NOMO-1 (cell line): ENCODE measurements at regions not wholly inside any gene's neighbourhood (a gene's known extent, or its start where the extent isn't known, plus 50 kb on each side); places are given as distances from the start of the nearest gene placed in this dataset.

Source experiments
- DNase-seq, 2 experiments: peaks; one replicate each; lab custom pipeline; 2025; ENCODE audit not compliant: unreplicated experiment in 2 of 2; lab: John Stamatoyannopoulos, UW

- DNase-seq = no peak
These were observed 235.6 kb downstream of the ERMARD start for GRCh38 chr6:169986848-169987498.

- DNase-seq = no peak
These were observed 234.9 kb downstream of the ERMARD start for GRCh38 chr6:169986171-169986847.

- DNase-seq = no peak
These were observed 233.9 kb downstream of the ERMARD start for GRCh38 chr6:169985121-169986015.

GRCh38 chr6:169984181-169985120 lies 233.0 kb downstream of the ERMARD start:
- no peak for DNase-seq

DNA sequence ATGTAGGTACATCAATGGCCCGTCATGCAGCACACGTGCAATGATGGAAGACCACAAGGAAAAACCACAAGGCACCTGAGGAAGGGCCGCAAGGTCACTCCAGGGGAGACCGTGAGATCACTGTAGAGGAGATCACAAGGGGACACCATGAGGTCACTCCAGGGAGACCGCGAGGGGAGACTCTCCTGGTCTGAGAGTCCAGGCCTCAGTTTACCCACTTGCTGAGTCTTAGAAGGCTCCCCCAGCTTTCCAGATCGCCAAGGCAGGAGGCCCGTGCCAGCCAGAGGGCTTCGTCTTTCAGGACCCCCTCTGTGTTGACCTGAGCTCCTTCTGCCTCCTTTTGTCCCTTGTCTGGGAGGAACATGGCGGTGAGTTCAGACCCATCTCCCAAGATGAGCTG lies 232.2 kb downstream of the ERMARD start:
- DNase-seq = no peak

GRCh38 chr6:169982461-169983386 lies 231.3 kb downstream of the ERMARD start:
- DNase-seq = no peak

- DNase-seq = no peak
These were observed 230.5 kb downstream of the ERMARD start for GRCh38 chr6:169981969-169982368.

GRCh38 chr6:169981568-169981967 lies 230.1 kb downstream of the ERMARD start:
- DNase-seq = no peak

DNA sequence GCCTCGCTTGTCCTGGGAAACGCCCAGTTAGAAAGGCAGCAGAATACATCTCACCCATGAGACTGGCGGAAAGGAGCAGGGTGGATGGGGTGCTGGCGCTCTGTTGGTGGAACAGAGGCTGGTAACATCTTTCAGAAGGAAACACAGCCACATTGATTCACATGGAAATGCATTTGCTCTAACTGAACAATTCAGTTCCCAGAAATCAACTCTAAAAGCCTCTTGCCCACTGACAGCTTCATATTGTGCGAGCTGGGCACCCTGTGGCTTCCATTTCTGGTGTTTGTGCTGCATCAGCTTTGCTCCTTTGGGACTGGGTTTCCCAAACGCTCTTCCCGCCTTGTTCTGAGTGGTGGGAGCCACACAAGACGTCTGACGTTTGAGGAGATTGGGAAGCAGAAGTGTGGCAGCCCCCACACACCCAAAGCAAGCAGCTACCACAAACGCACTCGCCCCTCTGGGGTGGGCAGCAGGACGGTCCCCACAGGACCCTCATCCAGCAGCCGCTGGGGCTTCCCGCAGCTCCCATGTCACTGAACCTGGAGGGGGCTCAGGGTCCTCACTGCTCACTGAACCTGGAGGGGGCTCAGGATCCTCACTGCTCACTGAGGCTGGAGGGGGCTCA lies 229.5 kb downstream of the ERMARD start:
- DNase-seq = no peak

- no peak for DNase-seq
These were observed 228.5 kb downstream of the ERMARD start for GRCh38 chr6:169979873-169980432.

GRCh38 chr6:169978615-169979161 lies 227.3 kb downstream of the ERMARD start:
- no peak for DNase-seq

GRCh38 chr6:169977434-169978265 lies 226.2 kb downstream of the ERMARD start:
- DNase-seq = no peak

GRCh38 chr6:169976301-169977081 lies 225.1 kb downstream of the ERMARD start:
- peak in 1 of 2 experiments; percentile 8 for DNase-seq

DNA sequence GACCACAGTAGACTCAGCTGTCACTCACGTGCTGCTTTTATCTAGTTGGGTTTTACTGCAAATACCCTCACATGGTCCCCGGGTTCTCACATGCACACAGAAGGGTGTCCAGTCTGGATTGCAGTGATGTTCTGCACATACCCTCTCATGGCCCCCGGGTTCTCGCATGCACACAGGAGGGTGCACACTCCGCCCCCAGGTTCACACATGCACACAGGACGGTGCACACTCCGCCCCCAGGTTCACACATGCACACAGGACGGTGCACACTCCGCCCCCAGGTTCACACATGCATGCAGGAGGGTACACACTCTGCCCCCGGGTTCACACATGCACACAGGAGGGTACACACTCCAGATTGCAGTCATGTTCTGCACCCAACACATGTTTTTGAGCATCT lies 224.3 kb downstream of the ERMARD start:
- DNase-seq = no peak

- no peak for DNase-seq
These were observed 223.9 kb downstream of the ERMARD start for GRCh38 chr6:169975286-169975685.

DNA sequence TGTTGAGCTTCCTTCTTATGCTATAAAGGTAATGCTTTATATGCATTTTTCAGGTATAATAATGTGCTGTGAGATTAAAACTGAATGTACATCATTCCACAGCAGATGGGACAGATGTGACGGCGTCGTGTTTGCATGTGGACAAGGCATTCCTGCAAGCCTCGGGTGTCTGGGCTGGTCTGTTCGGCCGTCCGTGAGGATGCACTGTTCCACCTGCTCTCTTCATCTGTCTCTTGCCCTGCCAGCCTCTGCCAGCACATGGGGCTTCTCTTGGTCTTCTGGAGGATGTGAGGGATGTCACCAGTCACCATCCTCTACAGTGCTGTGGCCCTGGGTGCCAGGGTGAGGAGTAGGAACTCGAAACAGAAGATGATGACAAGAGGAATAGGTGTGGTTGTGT lies 223.2 kb downstream of the ERMARD start:
- no peak for DNase-seq
